ENCODE measurements at regions not wholly inside any gene's neighbourhood (a gene's known extent, or its start where the extent isn't known, plus 50 kb on each side); places are given as distances from the start of the nearest gene placed in this dataset.

- Histone ChIP-seq H3K4me1 (ENCODE audit: control insufficient read depth in 2 of 2, insufficient read depth in 2 of 2, low read length in 2 of 2) (no peaks in the 10 kb centered on the region), H3K27me3 (replicated peaks in 1 of 4; ENCODE audit: control extremely low read depth in 1 of 4, control insufficient read depth in 3 of 4, insufficient read depth in 4 of 4, low read length in 3 of 4) (no peaks in the 10 kb centered on the region), H4K20me1 (ENCODE audit: control insufficient read depth, insufficient read depth, low read length, poor library complexity, severe bottlenecking) (no peaks in the 10 kb centered on the region), H2AFZ (ENCODE audit: insufficient read depth, low read depth, low read length, poor library complexity, severe bottlenecking) (no peak overlapping the region), H3K9me3 (ENCODE audit: control extremely low read depth in 1 of 3, control insufficient read depth in 2 of 3, insufficient read depth in 1 of 3, low read length in 2 of 3) (no peaks in the 10 kb centered on the region), H3K9ac (ENCODE audit: low read length) (no peak overlapping the region), H3K4me2 (replicated peaks; ENCODE audit: low read depth, low read length, poor library complexity, severe bottlenecking) (no peak overlapping the region), H3K79me2 (ENCODE audit: control insufficient read depth, insufficient read depth, low read length) (no peaks in the 10 kb centered on the region), H3K36me3 (replicated peaks in 1 of 2; ENCODE audit: control extremely low read depth in 1 of 2, control insufficient read depth in 1 of 2, extremely low read depth in 1 of 2, insufficient read depth in 2 of 2, low read length in 1 of 2) (no peaks in the 10 kb centered on the region), H3K4me3 (ENCODE audit: control extremely low read depth in 1 of 5, extremely low read depth in 1 of 5, insufficient read depth in 1 of 5, low read depth in 2 of 5, low read length in 4 of 5) (no peak overlapping the region), H3K27ac (ENCODE audit: low read length in 2 of 2) (no peak overlapping the region)
- POLR2A ChIA-PET = no interaction called here
- WGBS (ENCODE audit: insufficient coverage) = no CpG with 5 or more reads among the region's 1 CpG
- Mint-ChIP-seq H3K4me1 (no peaks in the 10 kb centered on the region), H3K27me3 (peaks cover 19% of the 10 kb centered on the region), H3K4me3 (no peak overlapping the region), H3K27ac (no peak overlapping the region), H3K9me3 (ENCODE audit: insufficient read depth) (no peaks in the 10 kb centered on the region)
- DNase-seq (no peak), ATAC-seq (ENCODE audit: low read depth) (no peak)
- TF ChIP-seq EZH2 (IDR thresholded peaks at IDR 0.05; ENCODE audit: borderline replicate concordance, insufficient read depth, low read depth, low read length, poor library complexity, severe bottlenecking) = no peak
- TF ChIP-seq, protein P1, sequence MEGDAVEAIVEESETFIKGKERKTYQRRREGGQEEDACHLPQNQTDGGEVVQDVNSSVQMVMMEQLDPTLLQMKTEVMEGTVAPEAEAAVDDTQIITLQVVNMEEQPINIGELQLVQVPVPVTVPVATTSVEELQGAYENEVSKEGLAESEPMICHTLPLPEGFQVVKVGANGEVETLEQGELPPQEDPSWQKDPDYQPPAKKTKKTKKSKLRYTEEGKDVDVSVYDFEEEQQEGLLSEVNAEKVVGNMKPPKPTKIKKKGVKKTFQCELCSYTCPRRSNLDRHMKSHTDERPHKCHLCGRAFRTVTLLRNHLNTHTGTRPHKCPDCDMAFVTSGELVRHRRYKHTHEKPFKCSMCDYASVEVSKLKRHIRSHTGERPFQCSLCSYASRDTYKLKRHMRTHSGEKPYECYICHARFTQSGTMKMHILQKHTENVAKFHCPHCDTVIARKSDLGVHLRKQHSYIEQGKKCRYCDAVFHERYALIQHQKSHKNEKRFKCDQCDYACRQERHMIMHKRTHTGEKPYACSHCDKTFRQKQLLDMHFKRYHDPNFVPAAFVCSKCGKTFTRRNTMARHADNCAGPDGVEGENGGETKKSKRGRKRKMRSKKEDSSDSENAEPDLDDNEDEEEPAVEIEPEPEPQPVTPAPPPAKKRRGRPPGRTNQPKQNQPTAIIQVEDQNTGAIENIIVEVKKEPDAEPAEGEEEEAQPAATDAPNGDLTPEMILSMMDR (IDR thresholded peaks at IDR 0.05) = no peak
- intact Hi-C loops (cut with micrococcal nuclease) = no loop called here
- CTCF ChIA-PET = no interaction called here
Observed at GRCh38 chr1:70546726-70547125, 135.7 kb downstream of the CTH start.

GRCh38 chr1:70552662-70553566 is 141.8 kb downstream of the CTH start:
- TF ChIP-seq EZH2 (IDR thresholded peaks at IDR 0.05; ENCODE audit: borderline replicate concordance, insufficient read depth, low read depth, low read length, poor library complexity, severe bottlenecking) = no peak
- TF ChIP-seq, protein P1 (IDR thresholded peaks at IDR 0.05) = no peak
- Histone ChIP-seq H3K4me1 (ENCODE audit: control insufficient read depth in 2 of 2, insufficient read depth in 2 of 2, low read length in 2 of 2) (no peaks in the 10 kb centered on the region), H3K27me3 (replicated peaks in 1 of 4; ENCODE audit: control extremely low read depth in 1 of 4, control insufficient read depth in 3 of 4, insufficient read depth in 4 of 4, low read length in 3 of 4) (no peaks in the 10 kb centered on the region), H3K27ac (ENCODE audit: low read length in 2 of 2) (no peak overlapping the region), H3K4me3 (ENCODE audit: control extremely low read depth in 1 of 5, extremely low read depth in 1 of 5, insufficient read depth in 1 of 5, low read depth in 2 of 5, low read length in 4 of 5) (no peak overlapping the region), H3K4me2 (replicated peaks; ENCODE audit: low read depth, low read length, poor library complexity, severe bottlenecking) (no peak overlapping the region), H3K9me3 (ENCODE audit: control extremely low read depth in 1 of 3, control insufficient read depth in 2 of 3, insufficient read depth in 1 of 3, low read length in 2 of 3) (no peaks in the 10 kb centered on the region), H3K36me3 (replicated peaks in 1 of 2; ENCODE audit: control extremely low read depth in 1 of 2, control insufficient read depth in 1 of 2, extremely low read depth in 1 of 2, insufficient read depth in 2 of 2, low read length in 1 of 2) (no peaks in the 10 kb centered on the region), H4K20me1 (ENCODE audit: control insufficient read depth, insufficient read depth, low read length, poor library complexity, severe bottlenecking) (no peaks in the 10 kb centered on the region), H3K79me2 (ENCODE audit: control insufficient read depth, insufficient read depth, low read length) (no peaks in the 10 kb centered on the region), H3K9ac (ENCODE audit: low read length) (no peak overlapping the region), H2AFZ (ENCODE audit: insufficient read depth, low read depth, low read length, poor library complexity, severe bottlenecking) (no peak overlapping the region)
- ATAC-seq (ENCODE audit: low read depth) = no peak
- intact Hi-C loops (cut with micrococcal nuclease) = no loop called here
- Mint-ChIP-seq H3K27ac (no peak overlapping the region), H3K4me3 (no peak overlapping the region), H3K4me1 (no peaks in the 10 kb centered on the region), H3K27me3 (peaks cover 7% of the 10 kb centered on the region), H3K9me3 (ENCODE audit: insufficient read depth) (no peaks in the 10 kb centered on the region)
- no CpG with 5 or more reads among the region's 2 CpGs for WGBS (ENCODE audit: insufficient coverage)
- no peak for DNase-seq
- CTCF ChIA-PET = no interaction called here
- POLR2A ChIA-PET = no interaction called here
